SH-SY5Y (cell line): ENCODE measurements at regions not wholly inside any gene's neighbourhood (a gene's known extent, or its start where the extent isn't known, plus 50 kb on each side); places are given as distances from the start of the nearest gene placed in this dataset.

Experiments used
- GATA2 ChIP-seq: IDR thresholded peaks from 2 replicates; pipeline ENCODE4 v1.6.1; 2011; ENCODE audit warnings: mild to moderate bottlenecking, low read depth, low read length
- GATA3 ChIP-seq: IDR thresholded peaks from 2 replicates; pipeline ENCODE4 v1.6.1; 2011; ENCODE audit warnings: low read depth, mild to moderate bottlenecking, low read length, moderate library complexity

- TF ChIP-seq GATA2 = no peak
- no peak for TF ChIP-seq GATA3
Observed at GRCh38 chr4:183852910-183853547, 52.1 kb upstream of the STOX2 start.

GRCh38 chr4:183853548-183853940 lies 51.6 kb upstream of the STOX2 start:
- no peak for TF ChIP-seq GATA3
- no peak for TF ChIP-seq GATA2
